NCI-H146 treated with DMSO at 0.1 percent for 48 hours (cell line): ENCODE measurements at regions not wholly inside any gene's neighbourhood (a gene's known extent, or its start where the extent isn't known, plus 50 kb on each side); places are given as distances from the start of the nearest gene placed in this dataset.

Source experiments
- DNase-seq: peaks from one replicate; lab custom pipeline; 2025; ENCODE audit not compliant: unreplicated experiment; lab: John Stamatoyannopoulos, UW

GRCh38 chr10:28810057-28810870 is 132.9 kb downstream of the BAMBI start:
- DNase-seq, result no peak

DNA sequence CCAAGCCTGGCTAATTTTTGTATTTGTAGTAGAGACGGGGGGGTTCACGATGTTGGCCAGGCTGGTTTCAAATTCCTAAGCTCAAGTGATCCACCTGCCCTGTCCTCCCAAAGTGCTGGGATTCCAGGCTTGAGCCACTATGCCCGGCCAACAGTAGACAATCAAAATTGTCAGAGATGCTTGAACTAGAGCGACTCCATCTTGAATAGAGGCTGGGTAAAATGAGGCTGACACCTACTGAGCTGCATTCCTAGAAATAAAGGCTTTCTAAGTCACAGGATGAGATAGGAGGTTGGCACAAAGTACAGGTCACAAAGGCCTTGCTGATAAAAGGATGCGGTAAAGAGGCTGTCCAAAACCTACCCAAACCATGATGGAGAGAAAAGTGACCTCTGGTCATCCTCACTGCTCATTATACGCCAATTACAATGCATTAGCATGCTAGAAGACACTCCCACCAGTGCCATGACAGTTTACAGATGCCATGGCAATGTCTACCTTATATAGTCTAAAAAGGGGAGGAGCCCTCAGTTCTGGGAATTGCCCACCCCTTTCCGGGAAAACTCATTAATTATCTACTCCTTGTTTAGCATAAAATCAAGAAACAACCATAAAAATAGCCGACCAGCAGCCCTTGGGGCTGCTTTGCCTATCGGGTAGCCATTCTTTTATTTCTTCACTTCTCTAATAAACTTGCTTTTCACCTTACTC is 134.5 kb downstream of the BAMBI start:
- no peak for DNase-seq

DNA sequence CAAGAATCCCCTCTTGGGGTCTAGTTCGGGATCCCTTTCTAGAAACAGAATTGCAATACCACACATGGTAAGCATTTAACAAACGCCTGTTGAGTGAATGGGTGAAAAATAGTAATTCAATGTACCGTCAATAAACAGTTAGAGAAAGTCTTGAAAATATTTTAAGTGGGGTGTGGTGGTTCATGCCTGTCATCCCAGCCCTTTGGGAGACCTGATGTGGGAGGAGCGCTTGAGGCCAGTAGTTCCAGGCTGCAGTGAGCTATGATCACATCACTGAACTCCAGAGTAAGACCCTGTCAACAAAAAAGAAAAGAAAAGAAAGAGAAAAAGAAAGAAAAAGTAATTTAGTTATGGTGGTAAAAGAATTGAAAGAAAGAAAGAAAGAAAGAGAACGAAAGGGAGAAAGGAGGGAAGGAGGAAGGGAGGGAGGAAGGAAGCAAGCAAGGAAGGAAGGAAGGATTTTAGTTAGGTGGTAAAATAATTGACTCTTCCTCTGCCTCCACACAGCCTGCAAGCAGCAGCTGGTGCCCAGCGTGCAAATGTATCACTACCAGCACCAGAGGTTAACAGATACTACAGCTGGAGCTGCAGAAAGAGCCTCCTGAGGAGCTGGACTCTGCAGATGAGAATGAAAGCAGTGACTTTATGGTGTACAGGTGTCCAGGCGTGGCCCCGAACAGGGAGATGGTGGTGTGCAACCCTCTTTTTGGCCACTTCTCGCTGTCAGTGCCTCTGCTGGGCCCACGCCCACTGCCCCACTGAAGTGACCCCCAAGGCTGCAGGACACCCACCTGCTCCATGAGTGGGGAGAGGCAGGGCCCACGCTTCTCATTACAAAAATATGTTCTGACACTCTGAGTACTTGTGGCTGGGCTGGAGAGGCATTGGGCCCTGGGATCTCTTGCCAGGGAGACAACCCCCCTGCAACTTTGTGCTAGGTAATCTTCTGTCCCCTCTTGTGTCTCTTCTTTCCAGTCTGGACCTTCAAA is 135.4 kb downstream of the BAMBI start:
- DNase-seq, result no peak

GRCh38 chr10:28815681-28816080 is 138.4 kb downstream of the BAMBI start:
- DNase-seq, result no peak

DNA sequence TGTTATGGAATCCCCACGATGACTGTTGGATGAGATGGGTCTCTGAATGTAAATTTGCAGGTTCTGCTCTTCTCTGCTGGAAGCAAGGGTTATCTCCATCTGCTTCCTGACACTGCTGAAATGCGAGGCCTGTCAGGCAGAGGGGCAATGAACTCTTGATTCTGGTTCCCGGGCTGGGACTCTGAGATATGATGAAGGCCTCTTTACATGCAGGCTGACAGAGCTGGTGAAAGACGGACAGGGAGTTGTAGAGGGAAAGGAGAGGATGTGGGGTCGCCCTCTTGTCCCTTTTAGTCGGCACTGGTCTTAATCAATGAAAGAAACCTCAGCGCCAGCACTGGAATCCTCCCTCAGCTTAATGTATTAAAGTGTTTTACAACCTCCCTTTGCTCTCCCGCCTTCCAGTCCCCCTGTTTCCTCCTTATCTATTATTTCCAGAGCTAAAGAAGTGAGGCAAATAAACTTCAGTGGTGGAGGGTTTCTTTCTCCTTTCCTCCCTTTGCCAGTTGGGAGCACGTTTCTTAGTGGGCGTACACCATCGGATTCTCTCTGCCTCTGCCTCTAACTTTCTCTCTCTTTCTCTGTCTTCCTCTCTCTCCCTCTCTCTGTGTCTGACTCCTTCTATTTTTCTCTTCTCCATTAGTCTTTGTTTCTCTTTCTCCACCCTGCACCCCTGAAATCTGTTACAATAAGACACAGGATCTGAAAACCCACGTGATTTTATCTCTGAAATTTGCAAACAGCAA is 145.6 kb downstream of the BAMBI start:
- no peak for DNase-seq

DNA sequence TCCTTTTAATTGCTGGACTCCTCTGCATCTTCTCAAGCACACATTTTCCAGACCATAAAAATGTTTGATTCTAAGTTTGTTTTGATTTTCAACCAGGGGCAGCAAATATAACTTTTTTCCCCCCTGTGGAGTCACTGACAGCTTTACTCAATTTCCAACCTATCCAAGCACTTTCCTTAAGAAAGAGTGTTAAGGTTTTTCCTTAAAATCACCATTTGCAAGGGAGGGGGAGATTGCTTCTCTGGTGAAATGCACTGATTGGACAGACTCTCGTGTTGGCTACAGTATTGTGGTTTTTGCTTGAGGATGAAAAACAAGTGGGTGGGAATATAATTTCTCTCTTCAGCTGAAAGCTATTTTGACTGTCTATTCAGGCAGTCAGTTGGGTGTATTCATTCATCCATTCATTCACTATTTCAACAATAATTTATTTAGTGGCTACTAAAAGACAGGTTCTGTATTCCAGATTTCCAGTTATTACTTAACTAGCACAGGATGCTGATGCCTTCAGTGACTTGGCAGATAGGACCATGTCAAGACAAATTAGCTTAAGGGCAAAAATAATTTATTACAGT is 146.3 kb downstream of the BAMBI start:
- DNase-seq, result no peak

DNA sequence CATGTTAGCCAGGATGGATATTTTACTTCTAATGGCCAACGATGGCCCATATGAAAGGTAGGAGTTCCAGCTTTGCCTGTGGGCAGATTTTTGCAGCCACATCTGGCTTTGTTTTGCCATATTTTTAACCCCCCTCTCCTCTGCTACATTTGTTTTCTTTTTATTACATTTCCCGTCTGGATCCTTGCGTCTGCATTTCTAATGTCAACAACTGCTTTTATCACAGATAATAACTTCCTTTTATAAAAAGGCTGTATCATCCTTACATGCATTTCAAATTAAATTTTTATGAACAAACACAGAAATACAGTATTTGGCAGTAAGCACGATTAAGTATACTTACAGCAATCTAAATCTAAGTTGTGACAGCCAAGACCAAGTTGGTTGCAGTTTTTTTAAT is 156.0 kb downstream of the BAMBI start:
- DNase-seq, result no peak

DNA sequence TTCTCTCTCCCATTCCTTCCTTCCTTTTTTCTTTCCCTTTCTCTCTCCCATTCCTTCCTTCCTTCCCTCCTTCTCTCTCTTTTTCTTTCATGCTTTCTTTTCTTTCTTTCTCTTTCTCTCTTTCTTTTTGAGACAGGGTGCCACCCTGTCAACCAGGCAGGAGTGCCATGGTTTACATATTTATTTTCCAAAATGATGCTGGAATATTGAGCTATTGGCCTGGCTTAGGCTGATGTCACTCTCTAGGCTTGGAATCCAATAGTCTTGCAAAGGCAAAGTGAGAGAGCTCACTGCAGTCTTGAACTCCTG is 159.1 kb downstream of the BAMBI start:
- DNase-seq, result no peak

DNA sequence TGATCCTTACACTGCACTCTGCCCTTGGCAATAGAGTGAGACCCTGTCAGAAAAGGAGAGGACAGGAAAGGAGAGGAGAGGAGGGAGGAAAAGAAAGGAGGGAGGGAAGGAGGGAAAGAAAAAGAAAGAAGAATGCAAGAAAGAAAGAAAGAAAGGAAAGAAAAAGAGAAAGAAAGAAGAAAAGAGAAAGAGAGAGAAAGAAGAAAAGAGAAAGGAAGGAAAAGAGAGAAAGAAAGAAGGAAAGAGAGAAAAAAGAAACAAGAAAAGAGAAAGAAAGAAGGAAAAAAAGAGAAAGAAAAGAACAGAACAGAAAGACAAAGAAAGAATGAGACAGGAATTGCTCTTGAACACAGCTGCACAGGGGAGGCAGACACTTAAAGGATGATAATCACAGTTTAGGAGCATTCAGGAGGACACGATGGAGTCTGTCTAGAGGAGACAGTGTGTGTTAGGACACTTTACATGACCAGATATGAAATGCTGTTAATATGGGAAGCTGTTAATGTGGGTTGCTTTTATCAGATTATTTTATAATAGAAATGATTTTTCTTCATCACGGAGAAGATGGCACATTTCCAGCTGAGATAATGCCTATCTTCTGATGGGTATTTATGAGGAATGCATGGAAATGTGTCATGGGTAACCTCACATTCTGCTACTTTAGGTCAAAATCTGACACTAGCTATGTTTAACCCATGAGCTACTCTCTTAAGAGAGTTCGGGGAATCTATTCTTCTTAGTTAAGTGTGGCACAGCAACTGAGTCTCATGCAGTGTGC is 160.5 kb downstream of the BAMBI start:
- DNase-seq, result no peak

- no peak for DNase-seq
These were observed 161.6 kb downstream of the BAMBI start for GRCh38 chr10:28838908-28839307.

DNA sequence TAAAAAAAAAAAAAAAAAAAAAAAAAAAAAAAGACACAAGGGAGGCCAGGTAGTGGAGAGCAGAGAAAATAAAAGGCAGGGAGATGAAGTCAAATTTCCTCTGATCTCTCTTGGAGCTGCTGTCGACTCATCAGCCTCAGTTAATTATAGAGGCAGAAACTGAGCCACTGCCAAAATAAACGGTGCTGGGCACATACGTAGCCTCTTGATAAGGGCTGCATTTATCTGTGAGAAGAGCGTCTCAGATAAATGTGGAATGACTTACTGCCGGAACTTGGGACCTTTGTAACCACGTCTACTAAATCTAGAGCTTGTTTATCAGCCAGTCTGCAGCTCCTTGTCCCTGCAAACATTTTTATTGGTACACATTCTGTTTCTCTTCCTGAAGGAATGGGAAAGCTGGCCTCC is 162.3 kb downstream of the BAMBI start:
- DNase-seq, result no peak

DNA sequence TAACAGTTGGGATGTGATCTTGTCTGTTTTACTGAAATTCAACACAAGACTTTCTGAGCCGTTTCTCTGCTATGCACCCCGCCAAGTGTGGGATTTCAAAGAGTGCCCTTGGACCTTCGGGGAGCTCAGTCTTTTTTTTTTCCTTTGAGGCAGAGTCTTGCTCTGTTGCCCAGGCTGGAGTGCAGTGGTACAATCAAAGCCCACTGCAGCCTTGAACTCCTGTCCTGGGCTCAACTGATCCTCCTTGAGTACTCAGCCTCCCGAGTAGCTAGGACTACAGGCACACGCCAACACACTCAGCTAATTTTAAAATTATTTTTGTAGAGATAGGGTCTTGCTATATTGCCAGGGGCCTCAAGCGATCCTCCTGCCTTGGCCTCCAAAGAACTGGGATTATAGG is 162.9 kb downstream of the BAMBI start:
- DNase-seq, result no peak

GRCh38 chr10:28840971-28841370 is 163.7 kb downstream of the BAMBI start:
- no peak for DNase-seq

DNA sequence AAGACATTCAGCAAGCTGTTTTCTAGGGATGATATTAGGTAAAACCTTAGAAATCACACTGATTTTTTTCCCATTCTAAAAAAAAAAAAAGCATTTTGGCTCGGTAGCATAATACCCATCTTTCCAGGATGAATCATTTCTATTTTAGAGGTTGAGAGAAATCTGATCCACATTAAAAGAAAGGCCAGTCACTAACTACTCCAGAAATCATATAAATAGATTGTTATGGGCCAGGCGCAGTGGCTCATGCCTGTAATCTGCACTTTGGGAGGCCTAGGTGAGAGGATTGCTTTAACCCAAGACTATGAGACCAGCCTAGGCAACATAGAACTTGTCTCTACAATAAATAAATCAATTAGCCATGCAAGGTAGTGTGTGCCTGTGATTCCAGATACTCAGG is 164.3 kb downstream of the BAMBI start:
- DNase-seq, result no peak

DNA sequence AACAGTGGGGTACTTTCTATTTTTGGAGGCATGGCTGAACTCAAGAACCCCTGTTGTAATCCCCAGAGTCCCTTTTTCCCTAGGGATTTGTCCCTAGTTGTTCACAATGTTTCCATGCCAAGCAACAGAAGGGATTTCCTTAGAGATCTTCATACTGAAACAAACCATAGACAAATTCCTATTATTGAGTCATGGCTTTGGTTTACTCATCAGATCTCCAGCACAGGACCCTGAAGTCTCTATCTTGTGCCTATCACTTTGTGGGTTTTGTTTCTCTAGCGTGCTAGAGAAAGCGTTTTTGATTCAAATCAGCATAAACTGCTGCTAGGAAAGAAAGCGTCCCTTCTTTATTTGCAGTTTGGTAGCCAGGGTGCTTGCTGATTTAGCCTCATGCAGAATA is 165.0 kb downstream of the BAMBI start:
- no peak for DNase-seq

DNA sequence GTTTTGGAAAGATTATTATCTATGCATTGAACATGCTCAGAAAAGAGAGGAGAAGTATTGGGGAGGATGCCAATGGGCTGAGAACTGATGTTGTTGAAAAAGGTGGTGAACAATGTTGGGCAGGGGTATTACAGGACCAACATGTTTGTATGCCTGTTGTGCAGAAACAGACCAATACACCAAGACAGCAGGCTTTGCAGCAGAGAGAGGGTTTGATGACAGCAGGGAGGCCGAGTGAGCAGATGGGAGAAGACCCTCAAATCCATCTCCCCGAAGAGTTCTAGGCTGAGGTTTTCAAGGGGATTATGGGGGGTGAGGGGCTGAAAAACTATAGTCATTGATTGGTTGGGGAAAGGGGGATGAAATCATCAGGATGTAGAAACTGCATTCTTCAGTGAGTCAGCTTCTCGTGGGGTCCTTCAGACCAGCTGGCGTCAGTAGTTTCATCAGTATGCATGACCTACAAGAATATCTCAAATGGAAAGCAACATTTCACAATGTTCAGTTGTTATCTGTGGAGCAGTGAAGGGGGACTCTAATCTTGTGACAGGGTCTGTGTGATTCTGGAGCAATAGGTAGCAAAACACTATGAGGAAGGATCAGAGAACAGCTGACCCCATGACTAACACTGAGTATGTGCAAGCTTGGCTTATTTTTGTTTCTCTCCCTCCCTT is 167.8 kb downstream of the BAMBI start:
- no peak for DNase-seq

- DNase-seq, result no peak
These were observed 172.0 kb downstream of the BAMBI start for GRCh38 chr10:28849309-28849708.

GRCh38 chr10:28849821-28850220 is 172.5 kb downstream of the BAMBI start:
- no peak for DNase-seq

- DNase-seq, result no peak
These were observed 173.5 kb downstream of the BAMBI start for GRCh38 chr10:28850784-28851183.
